Ovary (tissue), 7 donors: ENCODE measurements at regions not wholly inside any gene's neighbourhood (a gene's known extent, or its start where the extent isn't known, plus 50 kb on each side); places are given as distances from the start of the nearest gene placed in this dataset.

Source experiments
- DNase-seq, 5 donors: peaks; one replicate each; pipeline ENCODE4 v3.0.0-alpha.2; 2019 to 2020
- H3K27ac ChIP-seq, 2 donors: fragments of 200-600 bp; one replicate each; pipeline versions ENCODE4 v1.5.1 to v1.8.0; 2019 to 2022
- H3K27me3 ChIP-seq: fragments of 200-600 bp; one replicate; pipeline ENCODE4 v1.8.0; 2022
- H3K36me3 ChIP-seq: fragments of 200-600 bp; sonication (generic); one replicate; pipeline ENCODE4 v1.5.1; 2019
- H3K4me1 ChIP-seq: one replicate; pipeline ENCODE4 v1.8.1; 2013; ENCODE audit warnings: mild to moderate bottlenecking, moderate library complexity; ENCODE audit not compliant: insufficient read depth
- H3K4me3 ChIP-seq: fragments of 200-600 bp; sonication (generic); one replicate; pipeline ENCODE4 v1.5.1; 2017
- H3K9me3 ChIP-seq, 2 donors: fragments of 200-600 bp in 1 of 2; sonication (generic) in 1 of 2; one replicate each; pipeline versions ENCODE4 v1.5.1 to v1.8.1; 2013 to 2019; ENCODE audit warnings: mild to moderate bottlenecking in 1 of 2, moderate library complexity in 1 of 2
- EP300 ChIP-seq: sonication (generic); formaldehyde crosslinking; IDR thresholded peaks from one replicate; pipeline ENCODE4 v1.6.1; 2017; ENCODE audit warnings: antibody characterized with exemption
- POLR2A ChIP-seq: fragments of 450-650 bp; IDR thresholded peaks from one replicate; pipeline ENCODE4 v1.6.1; 2017; ENCODE audit warnings: antibody characterized with exemption, mild to moderate bottlenecking, moderate library complexity
- WGBS, 3 donors: extraction: QIAGEN DNeasy Blood & Tissue Kit in 1 of 3; methylation state at CpG; one replicate each; pipeline versions ENCODE4 v1.1.5 to v1.1.7; 2013 to 2017; 5-methylcytosine and 5-hydroxymethylcytosine counted together
- intact Hi-C, 4 donors: fragments of 100-400 bp; cut with DNase I; formaldehyde crosslinking; loops; one replicate each; pipeline versions ENCODE4 v1.11.0 to v1.15.1; 2022 to 2023
- TF ChIP-seq, protein P1 (sequence below), 3 donors: fragments of 450-650 bp in 2 of 3; fragments of 200-600 bp in 1 of 3; IDR thresholded peaks; one replicate each; pipeline versions ENCODE4 v1.5.1 to v1.8.0; 2016 to 2022; ENCODE audit warnings: antibody characterized with exemption in 3 of 3, mild to moderate bottlenecking in 1 of 3
- donor health status: DM: no; HTN: no; CAD: no; lungs with moderate emphysema.
- donor health status: DM: no; HTN: no; CAD: no.
- donor health status: Bipolar disorder and iron deficiency.
- donor health status: DM: no; HTN: no; CAD: no.
- donor health status: DM: yes; HTN: yes; CAD: no.

DNA sequence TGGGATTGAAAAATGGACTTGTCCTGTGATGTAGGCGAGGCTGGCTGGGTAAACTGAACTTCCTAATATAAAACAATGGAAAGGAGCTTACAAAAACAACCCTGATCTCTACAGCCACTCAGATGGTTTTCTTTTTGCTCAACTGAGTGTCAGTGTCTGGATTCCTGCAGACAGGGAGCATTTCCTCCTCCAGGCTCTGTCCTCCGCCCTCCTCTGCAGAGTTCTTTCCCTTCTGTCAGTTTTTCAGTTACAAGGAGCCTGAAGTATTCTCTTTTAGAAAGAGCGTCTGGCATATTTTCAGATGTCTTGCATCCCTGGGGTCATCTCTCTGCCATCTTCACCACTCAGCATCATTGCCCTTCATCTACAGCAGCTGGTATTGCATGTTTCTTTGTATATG, 50.0 kb upstream of the PITRM1 start:
- DNase-seq, result no peak
- intact Hi-C loops, result no loop called here
- H3K4me3 ChIP-seq, result no peak overlapping the region
- peaks cover 4% of the 10 kb centered on the region for H3K4me1 ChIP-seq
- 41 to 49% (median 41%) methylated on average over 3 of the region's 3 CpGs for WGBS, 3 donors
- no peaks in the 10 kb centered on the region for H3K9me3 ChIP-seq
- TF ChIP-seq, protein P1, sequence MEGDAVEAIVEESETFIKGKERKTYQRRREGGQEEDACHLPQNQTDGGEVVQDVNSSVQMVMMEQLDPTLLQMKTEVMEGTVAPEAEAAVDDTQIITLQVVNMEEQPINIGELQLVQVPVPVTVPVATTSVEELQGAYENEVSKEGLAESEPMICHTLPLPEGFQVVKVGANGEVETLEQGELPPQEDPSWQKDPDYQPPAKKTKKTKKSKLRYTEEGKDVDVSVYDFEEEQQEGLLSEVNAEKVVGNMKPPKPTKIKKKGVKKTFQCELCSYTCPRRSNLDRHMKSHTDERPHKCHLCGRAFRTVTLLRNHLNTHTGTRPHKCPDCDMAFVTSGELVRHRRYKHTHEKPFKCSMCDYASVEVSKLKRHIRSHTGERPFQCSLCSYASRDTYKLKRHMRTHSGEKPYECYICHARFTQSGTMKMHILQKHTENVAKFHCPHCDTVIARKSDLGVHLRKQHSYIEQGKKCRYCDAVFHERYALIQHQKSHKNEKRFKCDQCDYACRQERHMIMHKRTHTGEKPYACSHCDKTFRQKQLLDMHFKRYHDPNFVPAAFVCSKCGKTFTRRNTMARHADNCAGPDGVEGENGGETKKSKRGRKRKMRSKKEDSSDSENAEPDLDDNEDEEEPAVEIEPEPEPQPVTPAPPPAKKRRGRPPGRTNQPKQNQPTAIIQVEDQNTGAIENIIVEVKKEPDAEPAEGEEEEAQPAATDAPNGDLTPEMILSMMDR (IDR thresholded peaks at IDR 0.05), result no peak
- TF ChIP-seq EP300, result no peak
- TF ChIP-seq POLR2A, result no peak
- H3K36me3 ChIP-seq, result no peaks in the 10 kb centered on the region
- no peak overlapping the region for H3K27ac ChIP-seq
- H3K27me3 ChIP-seq, result no peaks in the 10 kb centered on the region
